ENCODE measurements at regions not wholly inside any gene's neighbourhood (a gene's known extent, or its start where the extent isn't known, plus 50 kb on each side); places are given as distances from the start of the nearest gene placed in this dataset.

DNA sequence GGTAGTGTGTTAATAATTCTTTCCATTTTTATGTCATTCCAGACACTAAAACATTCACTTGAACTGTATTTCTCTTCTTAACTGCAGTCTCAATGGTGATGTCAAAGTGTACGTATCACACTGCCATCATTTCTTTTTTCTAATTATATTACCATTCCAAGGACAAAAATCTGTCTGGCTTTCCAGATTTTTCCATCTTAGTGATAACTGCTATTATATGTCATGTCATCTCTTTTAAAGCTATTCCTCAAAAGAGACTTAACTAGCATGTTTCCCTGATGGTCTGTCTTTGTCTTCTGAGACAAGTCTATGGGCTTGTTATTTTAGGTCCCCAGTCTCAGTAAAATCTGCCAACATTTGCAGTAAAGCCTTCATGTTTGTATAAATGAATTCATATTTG lies 1207.1 kb downstream of the PCDH17 start:
- no peak for DNase-seq

DNA sequence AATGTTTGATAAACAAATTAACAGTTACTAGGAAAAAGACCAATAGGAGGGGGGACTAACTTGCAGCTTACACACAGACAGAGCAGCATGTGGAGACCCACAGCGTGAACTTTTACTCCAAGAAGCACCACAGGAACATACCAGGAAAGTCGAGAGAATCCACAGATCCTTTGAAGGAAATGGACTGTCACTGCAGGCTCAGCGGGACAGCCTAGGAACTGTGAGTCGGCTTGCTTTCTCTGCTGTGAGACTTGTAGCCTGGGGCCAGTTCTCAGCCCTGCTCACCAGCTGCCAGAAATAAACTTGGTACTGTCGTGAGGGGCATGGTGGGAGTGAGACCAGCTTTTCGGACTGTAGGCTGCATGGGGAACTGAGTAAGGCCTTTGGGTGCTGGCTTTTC lies 1211.5 kb downstream of the PCDH17 start:
- no peak for DNase-seq

DNA sequence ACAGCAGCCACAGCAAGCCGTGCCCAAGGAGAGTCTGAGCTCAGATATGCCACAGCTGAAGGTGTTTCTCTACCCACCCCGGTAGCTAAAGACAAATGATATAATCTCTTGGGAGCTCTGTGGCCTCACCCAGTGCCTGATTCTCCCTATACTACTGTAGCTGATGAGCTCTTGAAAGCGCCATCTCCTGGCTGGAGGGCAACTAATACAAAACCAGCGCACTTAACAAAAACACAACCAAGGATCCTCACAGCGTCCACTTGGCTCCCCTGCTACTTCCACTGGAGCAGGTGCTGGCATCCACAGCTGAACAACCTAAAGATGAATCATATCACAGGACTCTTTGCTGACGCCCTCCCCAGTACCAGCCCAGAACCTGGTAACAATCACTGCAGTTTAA lies 1212.0 kb downstream of the PCDH17 start:
- DNase-seq: no peak

- DNase-seq: no peak
Measured at GRCh38 chr13:58850161-58850560, 1218.6 kb downstream of the PCDH17 start.

DNA sequence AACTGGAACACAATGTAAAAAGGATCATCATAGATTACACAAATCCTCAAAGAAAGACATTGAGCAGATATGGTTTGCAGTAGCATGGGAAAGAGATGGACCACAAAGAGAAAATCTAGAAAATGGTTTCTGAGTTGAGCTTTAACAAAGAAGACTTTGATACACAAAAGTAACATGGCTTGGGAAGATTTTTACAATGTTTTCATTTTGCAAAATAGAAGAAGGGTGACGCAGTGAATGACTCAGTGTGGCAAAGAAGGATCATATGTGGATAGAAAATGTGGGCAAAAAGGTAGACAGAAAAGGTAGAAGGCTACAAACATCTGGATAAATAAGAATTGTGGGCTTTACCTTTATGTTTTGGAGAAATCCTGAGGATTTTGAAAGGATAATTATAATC lies 1220.5 kb downstream of the PCDH17 start:
- DNase-seq: no peak

- DNase-seq: no peak
Measured at GRCh38 chr13:58855283-58855682, 1223.7 kb downstream of the PCDH17 start.

- no peak for DNase-seq
Measured at GRCh38 chr13:58858870-58859371, 1227.4 kb downstream of the PCDH17 start.

DNA sequence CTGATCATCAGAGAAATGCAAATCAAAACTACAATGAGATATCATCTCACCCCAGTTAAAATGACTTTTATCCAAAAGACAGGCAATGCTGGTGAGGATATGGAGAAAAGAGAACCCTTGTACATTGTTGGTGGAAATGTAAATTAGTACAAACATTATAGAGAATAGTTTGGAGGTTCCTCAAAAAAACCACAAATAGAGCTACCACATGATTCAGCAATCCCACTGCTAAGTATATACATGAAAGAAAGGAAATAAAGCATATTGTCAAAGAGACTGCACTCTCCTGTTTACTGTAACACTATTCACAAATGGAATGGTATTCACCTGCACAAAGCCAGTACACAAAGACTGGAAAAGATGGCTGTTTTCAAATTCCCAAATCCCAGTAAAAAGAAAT lies 1233.7 kb downstream of the PCDH17 start:
- DNase-seq: no peak

DNA sequence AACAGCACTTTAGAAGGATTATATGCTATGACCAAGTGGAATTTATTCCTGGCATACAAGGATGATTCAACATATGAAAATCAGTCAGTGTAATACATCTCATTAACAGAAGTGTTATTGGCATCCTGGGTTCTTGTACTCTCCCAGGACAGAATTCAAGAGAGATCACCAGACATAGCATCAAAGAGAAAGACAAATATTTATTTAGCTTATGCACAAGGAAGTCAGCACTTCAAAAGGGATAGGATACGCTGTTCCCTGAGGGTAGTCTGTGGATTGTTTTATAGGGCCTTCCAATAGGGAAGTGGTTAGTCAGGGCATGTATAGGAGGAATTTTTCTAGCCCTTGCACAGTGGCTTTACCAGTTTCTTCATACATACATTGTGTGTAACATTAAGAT lies 1238.0 kb downstream of the PCDH17 start:
- no peak for DNase-seq

GRCh38 chr13:58876473-58876872 lies 1244.9 kb downstream of the PCDH17 start:
- no peak for DNase-seq

- no peak for DNase-seq
Measured at GRCh38 chr13:58879114-58879513, 1247.6 kb downstream of the PCDH17 start.

GRCh38 chr13:58882516-58882915 lies 1251.0 kb downstream of the PCDH17 start:
- DNase-seq: no peak

DNA sequence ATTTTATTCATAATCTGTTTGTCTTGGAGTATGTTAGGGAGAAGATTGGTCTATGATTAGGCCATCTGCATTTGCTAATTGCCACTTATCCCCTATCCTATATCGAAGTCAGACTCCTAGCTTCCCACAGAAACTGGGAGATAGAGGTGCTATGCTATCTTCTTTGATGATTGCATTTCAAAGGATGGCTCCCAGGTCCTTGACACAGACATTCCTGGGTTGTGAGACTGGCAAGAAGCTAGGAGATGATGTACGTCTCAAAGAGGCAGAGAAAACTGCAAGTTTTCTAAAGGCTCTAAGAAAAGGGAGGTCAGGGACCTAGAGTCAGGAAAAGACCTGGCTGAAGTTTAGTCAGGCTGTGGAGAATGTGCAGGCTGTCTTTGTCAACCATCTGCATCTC lies 1251.9 kb downstream of the PCDH17 start:
- DNase-seq: no peak

DNA sequence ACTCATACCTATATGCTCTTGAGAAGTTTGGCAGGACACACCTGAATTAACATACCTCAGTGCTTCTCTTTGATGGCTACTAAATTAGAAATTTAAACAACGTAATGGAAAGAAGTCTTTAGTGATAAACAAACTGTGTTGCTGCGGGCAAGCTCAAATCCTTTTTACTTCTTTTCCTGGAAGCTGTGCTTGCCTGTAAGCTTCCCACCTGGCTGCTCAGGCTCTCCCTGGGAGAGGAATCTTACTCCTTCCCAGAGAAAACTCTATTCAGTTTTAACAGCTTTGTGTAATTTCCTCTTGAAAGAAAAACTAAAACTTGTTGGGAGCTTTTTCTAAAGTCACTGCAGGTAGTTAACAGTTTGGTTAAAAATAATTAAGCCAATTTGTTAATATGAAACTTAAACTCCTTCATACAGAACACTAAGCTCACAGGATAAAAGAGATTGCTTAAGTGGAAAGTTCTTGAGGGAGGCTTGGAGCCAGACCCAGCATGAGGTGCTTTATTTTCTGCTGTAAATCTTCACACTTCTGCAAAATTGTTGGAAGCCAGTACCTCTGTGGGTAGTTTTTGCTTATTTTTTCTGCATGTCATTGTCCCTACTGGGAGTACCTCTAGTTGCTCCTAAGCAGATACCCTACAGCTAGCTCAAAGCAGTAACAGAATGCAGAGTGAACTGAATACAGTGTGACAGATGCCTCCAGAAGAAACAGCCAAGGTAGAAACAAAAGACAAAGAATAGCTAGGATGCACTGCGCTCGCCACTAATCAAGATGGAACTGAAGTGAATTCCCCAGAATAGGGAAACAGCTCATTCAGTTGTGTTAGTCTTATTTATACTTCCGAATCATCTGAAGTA lies 1253.0 kb downstream of the PCDH17 start:
- DNase-seq: no peak

DNA sequence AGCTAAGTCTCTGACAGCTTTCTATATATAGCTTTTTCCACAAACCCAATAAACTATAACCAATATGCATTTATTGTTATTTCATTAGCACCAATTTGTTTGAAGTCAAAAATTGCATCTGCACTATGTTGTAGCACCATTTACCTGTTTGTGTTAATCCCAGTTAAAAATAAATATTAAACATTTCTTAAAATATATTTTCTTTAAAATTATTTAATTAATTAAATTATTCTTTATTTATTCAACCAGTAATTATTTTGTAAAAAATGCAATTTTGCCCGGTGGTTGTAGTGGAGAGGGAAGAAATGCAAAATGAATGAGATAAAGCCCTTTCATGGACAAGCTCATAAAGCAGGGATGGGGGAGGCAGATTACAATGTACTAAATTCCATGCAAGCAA lies 1257.9 kb downstream of the PCDH17 start:
- DNase-seq: no peak

DNA sequence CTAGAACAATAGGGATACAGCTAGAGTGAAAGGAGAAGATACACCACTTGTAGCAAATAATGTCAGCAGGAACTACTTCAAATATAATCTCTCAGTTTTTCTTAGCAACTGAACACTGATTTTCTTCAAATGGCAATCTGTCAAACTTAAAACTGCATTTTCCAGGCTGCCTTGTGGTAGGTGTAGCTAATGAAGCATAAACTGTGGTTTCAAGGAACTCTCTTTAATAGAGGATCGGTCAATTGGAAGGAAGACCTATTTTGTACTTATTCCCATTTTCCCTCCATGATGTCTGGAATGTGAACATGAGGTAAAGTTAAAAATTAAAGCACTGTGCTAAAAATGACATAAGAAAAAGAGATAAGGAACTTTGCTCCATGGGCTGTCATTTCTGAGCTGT lies 1261.9 kb downstream of the PCDH17 start:
- no peak for DNase-seq

DNA sequence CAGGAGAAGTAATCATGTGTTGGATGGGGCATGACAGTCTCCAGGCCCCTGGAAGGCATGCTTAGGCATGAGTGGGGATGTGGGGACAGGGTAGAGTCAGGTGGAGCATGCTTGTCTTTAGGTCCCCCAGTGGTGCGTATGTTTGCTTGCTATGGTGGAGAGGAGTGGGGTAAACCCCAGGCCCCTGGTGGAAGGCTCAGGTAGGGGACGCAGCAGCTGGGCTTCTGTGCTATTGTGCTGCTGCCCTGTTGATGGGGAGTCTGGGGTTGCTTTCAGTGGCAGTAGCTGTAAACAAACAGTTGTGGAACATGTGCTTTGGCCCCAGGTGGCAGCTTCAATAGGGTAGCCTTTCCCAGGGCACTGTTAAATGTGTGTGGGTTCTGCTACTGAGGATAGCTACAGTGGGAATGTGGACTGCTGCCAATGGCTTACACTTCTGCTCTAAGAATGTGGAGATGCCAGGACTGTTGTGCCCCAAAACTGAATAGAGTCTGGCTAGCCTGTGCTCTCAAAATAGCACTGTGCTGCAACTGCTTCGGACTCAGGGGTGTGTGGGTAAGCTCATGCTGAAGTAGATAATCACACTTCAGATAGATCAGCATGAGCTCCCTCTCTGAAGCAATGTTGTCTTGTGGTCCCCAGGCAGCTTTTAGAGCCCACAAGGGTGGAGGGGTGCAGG lies 1257.3 kb downstream of the DIAPH3 start:
- no peak for DNase-seq

GRCh38 chr13:58907347-58907746 lies 1256.4 kb downstream of the DIAPH3 start:
- DNase-seq: no peak

- no peak for DNase-seq
Measured at GRCh38 chr13:58908019-58908679, 1255.6 kb downstream of the DIAPH3 start.

- no peak for DNase-seq
Measured at GRCh38 chr13:58919551-58919950, 1244.2 kb downstream of the DIAPH3 start.

GRCh38 chr13:58921129-58921528 lies 1242.6 kb downstream of the DIAPH3 start:
- no peak for DNase-seq

DNA sequence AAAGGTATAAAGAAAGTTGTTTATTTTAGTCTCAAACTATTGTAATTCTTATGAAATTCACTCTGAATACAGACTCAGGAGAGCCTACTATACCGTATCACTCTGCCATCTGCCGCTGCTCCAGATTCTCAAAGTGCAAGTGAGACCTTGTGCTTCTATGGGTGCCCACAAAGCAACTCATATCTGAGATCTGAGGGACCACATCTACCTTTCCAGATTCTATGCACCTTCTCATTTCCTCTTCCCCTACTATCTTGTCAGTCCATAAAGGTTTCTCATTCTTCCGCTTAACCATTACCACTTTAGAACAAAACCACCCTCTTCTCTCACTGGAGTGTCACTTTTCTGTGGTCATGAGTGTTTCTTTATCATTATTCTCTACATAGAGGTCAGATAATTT lies 1236.9 kb downstream of the DIAPH3 start:
- DNase-seq: no peak

DNA sequence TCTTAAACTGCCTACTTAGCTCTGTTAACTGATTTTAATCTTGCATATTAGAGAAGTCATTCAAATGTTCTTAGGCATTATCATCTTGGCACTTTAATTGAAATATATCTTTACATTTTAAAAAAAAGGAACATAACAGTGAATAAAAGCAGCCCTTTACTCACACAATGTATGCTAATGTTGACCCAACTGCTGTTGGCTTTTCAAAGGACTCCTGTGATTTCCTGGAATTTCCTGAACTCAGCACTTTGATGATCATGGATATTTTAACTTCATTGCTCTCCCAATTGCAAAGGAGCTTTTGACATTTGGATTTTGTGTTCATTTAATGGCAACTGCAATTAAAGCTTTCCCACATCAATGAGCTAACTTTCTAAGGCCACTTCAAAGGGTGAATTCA lies 1230.3 kb downstream of the DIAPH3 start:
- DNase-seq: no peak

- DNase-seq: no peak
Measured at GRCh38 chr13:58935689-58936088, 1228.0 kb downstream of the DIAPH3 start.
